ENCODE measurements at regions not wholly inside any gene's neighbourhood (a gene's known extent, or its start where the extent isn't known, plus 50 kb on each side); places are given as distances from the start of the nearest gene placed in this dataset.

GRCh38 chr12:118781692-118782091 is 199.6 kb upstream of the SRRM4 start:
- TF ChIP-seq, protein P1, sequence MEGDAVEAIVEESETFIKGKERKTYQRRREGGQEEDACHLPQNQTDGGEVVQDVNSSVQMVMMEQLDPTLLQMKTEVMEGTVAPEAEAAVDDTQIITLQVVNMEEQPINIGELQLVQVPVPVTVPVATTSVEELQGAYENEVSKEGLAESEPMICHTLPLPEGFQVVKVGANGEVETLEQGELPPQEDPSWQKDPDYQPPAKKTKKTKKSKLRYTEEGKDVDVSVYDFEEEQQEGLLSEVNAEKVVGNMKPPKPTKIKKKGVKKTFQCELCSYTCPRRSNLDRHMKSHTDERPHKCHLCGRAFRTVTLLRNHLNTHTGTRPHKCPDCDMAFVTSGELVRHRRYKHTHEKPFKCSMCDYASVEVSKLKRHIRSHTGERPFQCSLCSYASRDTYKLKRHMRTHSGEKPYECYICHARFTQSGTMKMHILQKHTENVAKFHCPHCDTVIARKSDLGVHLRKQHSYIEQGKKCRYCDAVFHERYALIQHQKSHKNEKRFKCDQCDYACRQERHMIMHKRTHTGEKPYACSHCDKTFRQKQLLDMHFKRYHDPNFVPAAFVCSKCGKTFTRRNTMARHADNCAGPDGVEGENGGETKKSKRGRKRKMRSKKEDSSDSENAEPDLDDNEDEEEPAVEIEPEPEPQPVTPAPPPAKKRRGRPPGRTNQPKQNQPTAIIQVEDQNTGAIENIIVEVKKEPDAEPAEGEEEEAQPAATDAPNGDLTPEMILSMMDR (IDR thresholded peaks at IDR 0.05) = no peak
- TF ChIP-seq POLR2A (IDR thresholded peaks at IDR 0.05) = no peak

All from thyroid gland (tissue), 4 donors.